ENCODE measurements at regions not wholly inside any gene's neighbourhood (a gene's known extent, or its start where the extent isn't known, plus 50 kb on each side); places are given as distances from the start of the nearest gene placed in this dataset.
"Not testable (repeated sequence)": the region's sequence is repeated elsewhere in the genome, so short reads cannot be mapped to it uniquely, and the experiment has no call there.

GRCh38 chr4:129852434-129852833, 756.5 kb downstream of the C4orf33 start:
- no peak for TF ChIP-seq MYC (IDR thresholded peaks at IDR 0.05; ENCODE audit: low read depth, low read length)
- no peak for TF ChIP-seq POLR2A (IDR thresholded peaks at IDR 0.05; ENCODE audit: extremely low read depth, insufficient read length)
- TF ChIP-seq, protein P1, sequence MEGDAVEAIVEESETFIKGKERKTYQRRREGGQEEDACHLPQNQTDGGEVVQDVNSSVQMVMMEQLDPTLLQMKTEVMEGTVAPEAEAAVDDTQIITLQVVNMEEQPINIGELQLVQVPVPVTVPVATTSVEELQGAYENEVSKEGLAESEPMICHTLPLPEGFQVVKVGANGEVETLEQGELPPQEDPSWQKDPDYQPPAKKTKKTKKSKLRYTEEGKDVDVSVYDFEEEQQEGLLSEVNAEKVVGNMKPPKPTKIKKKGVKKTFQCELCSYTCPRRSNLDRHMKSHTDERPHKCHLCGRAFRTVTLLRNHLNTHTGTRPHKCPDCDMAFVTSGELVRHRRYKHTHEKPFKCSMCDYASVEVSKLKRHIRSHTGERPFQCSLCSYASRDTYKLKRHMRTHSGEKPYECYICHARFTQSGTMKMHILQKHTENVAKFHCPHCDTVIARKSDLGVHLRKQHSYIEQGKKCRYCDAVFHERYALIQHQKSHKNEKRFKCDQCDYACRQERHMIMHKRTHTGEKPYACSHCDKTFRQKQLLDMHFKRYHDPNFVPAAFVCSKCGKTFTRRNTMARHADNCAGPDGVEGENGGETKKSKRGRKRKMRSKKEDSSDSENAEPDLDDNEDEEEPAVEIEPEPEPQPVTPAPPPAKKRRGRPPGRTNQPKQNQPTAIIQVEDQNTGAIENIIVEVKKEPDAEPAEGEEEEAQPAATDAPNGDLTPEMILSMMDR (IDR thresholded peaks at IDR 0.05; ENCODE audit: low read depth, low read length), result no peak
- TF ChIP-seq, protein P2, sequence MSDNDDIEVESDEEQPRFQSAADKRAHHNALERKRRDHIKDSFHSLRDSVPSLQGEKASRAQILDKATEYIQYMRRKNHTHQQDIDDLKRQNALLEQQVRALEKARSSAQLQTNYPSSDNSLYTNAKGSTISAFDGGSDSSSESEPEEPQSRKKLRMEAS (IDR thresholded peaks at IDR 0.05; ENCODE audit: low read depth, low read length), result no peak
- no peak for DNase-seq (ENCODE audit: low read depth)

GRCh38 chr4:129853685-129854467, 757.9 kb downstream of the C4orf33 start:
- DNase-seq (ENCODE audit: low read depth); H3K4me3 ChIP-seq (ENCODE audit: low read depth, low read length): not testable (repeated sequence)

More at GRCh38 chr4:129852434-129852833, 756.5 kb downstream of the C4orf33 start:
- no peak overlapping the region for H3K4me3 ChIP-seq (ENCODE audit: low read depth, low read length)

- H3K4me3 ChIP-seq (ENCODE audit: low read depth, low read length), result no peak overlapping the region
- TF ChIP-seq, protein P1 (IDR thresholded peaks at IDR 0.05; ENCODE audit: low read depth, low read length), result no peak
- TF ChIP-seq MYC (IDR thresholded peaks at IDR 0.05; ENCODE audit: low read depth, low read length) (no peak), POLR2A (IDR thresholded peaks at IDR 0.05; ENCODE audit: extremely low read depth, insufficient read length) (no peak)
- TF ChIP-seq, protein P2 (IDR thresholded peaks at IDR 0.05; ENCODE audit: low read depth, low read length), result no peak
- no peak for DNase-seq (ENCODE audit: low read depth)
These were observed 766.5 kb downstream of the C4orf33 start for GRCh38 chr4:129862461-129862860.

GRCh38 chr4:129863206-129863605, 767.3 kb downstream of the C4orf33 start:
- H3K4me3 ChIP-seq (ENCODE audit: low read depth, low read length), result no peak overlapping the region
- TF ChIP-seq, protein P2 (IDR thresholded peaks at IDR 0.05; ENCODE audit: low read depth, low read length), result no peak
- TF ChIP-seq POLR2A (IDR thresholded peaks at IDR 0.05; ENCODE audit: extremely low read depth, insufficient read length) (no peak), MYC (IDR thresholded peaks at IDR 0.05; ENCODE audit: low read depth, low read length) (no peak)
- TF ChIP-seq, protein P1 (IDR thresholded peaks at IDR 0.05; ENCODE audit: low read depth, low read length), result no peak
- no peak for DNase-seq (ENCODE audit: low read depth)

- no peak for DNase-seq (ENCODE audit: low read depth)
- H3K4me3 ChIP-seq (ENCODE audit: low read depth, low read length), result no peak overlapping the region
- TF ChIP-seq, protein P2 (IDR thresholded peaks at IDR 0.05; ENCODE audit: low read depth, low read length), result no peak
- TF ChIP-seq MYC (IDR thresholded peaks at IDR 0.05; ENCODE audit: low read depth, low read length) (no peak), POLR2A (IDR thresholded peaks at IDR 0.05; ENCODE audit: extremely low read depth, insufficient read length) (no peak)
- TF ChIP-seq, protein P1 (IDR thresholded peaks at IDR 0.05; ENCODE audit: low read depth, low read length), result no peak
These were observed 788.0 kb downstream of the C4orf33 start for GRCh38 chr4:129883996-129884395.

- DNase-seq (ENCODE audit: low read depth), result no peak
- no peak overlapping the region for H3K4me3 ChIP-seq (ENCODE audit: low read depth, low read length)
- no peak for TF ChIP-seq MYC (IDR thresholded peaks at IDR 0.05; ENCODE audit: low read depth, low read length)
- TF ChIP-seq, protein P1 (IDR thresholded peaks at IDR 0.05; ENCODE audit: low read depth, low read length), result no peak
- no peak for TF ChIP-seq POLR2A (IDR thresholded peaks at IDR 0.05; ENCODE audit: extremely low read depth, insufficient read length)
- TF ChIP-seq, protein P2 (IDR thresholded peaks at IDR 0.05; ENCODE audit: low read depth, low read length), result no peak
These were observed 801.2 kb downstream of the C4orf33 start for GRCh38 chr4:129897111-129897510.
